Esophagus muscularis mucosa (tissue), 4 donors: ENCODE measurements at regions not wholly inside any gene's neighbourhood (a gene's known extent, or its start where the extent isn't known, plus 50 kb on each side); places are given as distances from the start of the nearest gene placed in this dataset.
"Not testable (repeated sequence)": the region's sequence is repeated elsewhere in the genome, so short reads cannot be mapped to it uniquely, and the experiment has no call there.

Experiments
- DNase-seq: peaks from one replicate; pipeline ENCODE4 v3.0.0-alpha.2; 2017; ENCODE audit errors: extremely low spot score
- H3K27ac ChIP-seq, 4 donors: fragments of 200-600 bp; sonication (generic); replicated peaks in 1 of 4; 1 replicate in 3 of 4; 2 replicates in 1 of 4; pipeline ENCODE4 v1.5.1; 2016 to 2019; ENCODE audit warnings: mild to moderate bottlenecking in 1 of 4
- H3K27me3 ChIP-seq, 4 donors: fragments of 200-600 bp; sonication (generic); one replicate each; pipeline versions ENCODE4 v1.5.1 to v1.6.0; 2016 to 2019
- H3K36me3 ChIP-seq, 4 donors: fragments of 200-600 bp; sonication (generic); one replicate each; pipeline ENCODE4 v1.5.1; 2016 to 2019
- H3K4me1 ChIP-seq, 4 donors: fragments of 200-600 bp; sonication (generic); one replicate each; pipeline ENCODE4 v1.5.1; 2016 to 2019
- H3K4me3 ChIP-seq, 4 donors: fragments of 200-600 bp; sonication (generic); 1 replicate in 2 of 4; 2 replicates in 2 of 4; pipeline ENCODE4 v1.5.1; 2016 to 2019; ENCODE audit warnings: mild to moderate bottlenecking in 4 of 4, moderate library complexity in 1 of 4
- H3K9me3 ChIP-seq, 4 donors: fragments of 200-600 bp; sonication (generic); 1 replicate in 3 of 4; 2 replicates in 1 of 4; pipeline ENCODE4 v1.5.1; 2016 to 2019
- WGBS: methylation state at CpG from one replicate; pipeline ENCODE4 v1.1.5; 2018; 5-methylcytosine and 5-hydroxymethylcytosine counted together
- intact Hi-C: fragments of 100-400 bp; cut with DNase I; formaldehyde crosslinking; loops from one replicate; pipeline ENCODE4 v1.15.1; 2023

- intact Hi-C loops, H3K4me1 ChIP-seq, H3K9me3 ChIP-seq, H3K27ac ChIP-seq, H3K36me3 ChIP-seq, DNase-seq, H3K4me3 ChIP-seq: not testable (repeated sequence)
- 85% methylated on average over 5 of the region's 9 CpGs for whole genome bisulfite sequencing
- peaks cover 0 to 15% (median 0%) of the 10 kb centered on the region in 4 donors for H3K27me3 ChIP-seq
Measured at GRCh38 chr15:44817797-44818196, 81.5 kb downstream of the TRIM69 start.

GRCh38 chr15:44819331-44819987 is 83.1 kb downstream of the TRIM69 start:
- WGBS, result 85% methylated on average over 5 of the region's 9 CpGs
- H3K36me3 ChIP-seq, H3K27ac ChIP-seq, intact Hi-C loops, H3K4me3 ChIP-seq, H3K4me1 ChIP-seq, H3K9me3 ChIP-seq, DNase-seq: not testable (repeated sequence)
- peaks cover 0 to 15% (median 0%) of the 10 kb centered on the region in 4 donors for H3K27me3 ChIP-seq

GRCh38 chr15:44820535-44820934 is 84.2 kb downstream of the TRIM69 start:
- WGBS, result 92% methylated on average over 5 of the region's 5 CpGs
- H3K4me1 ChIP-seq, H3K36me3 ChIP-seq, H3K4me3 ChIP-seq, H3K27ac ChIP-seq, DNase-seq, H3K9me3 ChIP-seq, H3K27me3 ChIP-seq, intact Hi-C loops: not testable (repeated sequence)

GRCh38 chr15:44820967-44821366 is 84.6 kb downstream of the TRIM69 start:
- H3K4me1 ChIP-seq, intact Hi-C loops, H3K27me3 ChIP-seq, H3K4me3 ChIP-seq, H3K36me3 ChIP-seq, H3K9me3 ChIP-seq, H3K27ac ChIP-seq, DNase-seq: not testable (repeated sequence)
- 58% methylated on average over 5 of the region's 5 CpGs for WGBS

GRCh38 chr15:44824277-44825145 is 88.2 kb downstream of the TRIM69 start:
- H3K36me3 ChIP-seq, H3K4me1 ChIP-seq, H3K27me3 ChIP-seq, intact Hi-C loops, H3K9me3 ChIP-seq, H3K27ac ChIP-seq, H3K4me3 ChIP-seq, DNase-seq: not testable (repeated sequence)
- WGBS, result 60% methylated on average over 1 of the region's 9 CpGs

GRCh38 chr15:44826583-44826982 is 90.3 kb downstream of the TRIM69 start:
- H3K9me3 ChIP-seq, H3K27ac ChIP-seq, H3K36me3 ChIP-seq, H3K27me3 ChIP-seq, intact Hi-C loops, H3K4me3 ChIP-seq, DNase-seq, H3K4me1 ChIP-seq: not testable (repeated sequence)
- WGBS, result no CpG with 5 or more reads among the region's 1 CpG

GRCh38 chr15:44828229-44828914 is 92.0 kb downstream of the TRIM69 start:
- H3K4me3 ChIP-seq, H3K9me3 ChIP-seq, H3K27me3 ChIP-seq, DNase-seq, H3K36me3 ChIP-seq, intact Hi-C loops, H3K27ac ChIP-seq, H3K4me1 ChIP-seq: not testable (repeated sequence)
- WGBS, result 93% methylated on average over 11 of the region's 14 CpGs

- WGBS, result 95% methylated on average over 4 of the region's 4 CpGs
- H3K9me3 ChIP-seq, H3K4me1 ChIP-seq, intact Hi-C loops, H3K27me3 ChIP-seq, H3K27ac ChIP-seq, H3K4me3 ChIP-seq, H3K36me3 ChIP-seq, DNase-seq: not testable (repeated sequence)
Measured at GRCh38 chr15:44829150-44829549, 92.8 kb downstream of the TRIM69 start.

GRCh38 chr15:44830692-44831408 is 94.5 kb downstream of the TRIM69 start:
- H3K36me3 ChIP-seq, H3K27me3 ChIP-seq, DNase-seq, intact Hi-C loops, H3K4me3 ChIP-seq, H3K9me3 ChIP-seq, H3K27ac ChIP-seq, H3K4me1 ChIP-seq: not testable (repeated sequence)
- WGBS, result 62% methylated on average over 5 of the region's 6 CpGs

GRCh38 chr15:44831409-44831741 is 95.0 kb downstream of the TRIM69 start:
- 86% methylated on average over 8 of the region's 8 CpGs for WGBS
- DNase-seq, H3K36me3 ChIP-seq, H3K27ac ChIP-seq, H3K4me1 ChIP-seq, H3K27me3 ChIP-seq, H3K4me3 ChIP-seq, intact Hi-C loops, H3K9me3 ChIP-seq: not testable (repeated sequence)

- DNase-seq, intact Hi-C loops, H3K27me3 ChIP-seq, H3K27ac ChIP-seq, H3K4me3 ChIP-seq, H3K4me1 ChIP-seq, H3K9me3 ChIP-seq, H3K36me3 ChIP-seq: not testable (repeated sequence)
- WGBS, result 80% methylated on average over 5 of the region's 5 CpGs
Measured at GRCh38 chr15:44832133-44832532, 95.8 kb downstream of the TRIM69 start.

GRCh38 chr15:44833081-44833480 is 96.8 kb downstream of the TRIM69 start:
- DNase-seq, H3K27me3 ChIP-seq, H3K4me1 ChIP-seq, intact Hi-C loops, H3K9me3 ChIP-seq, H3K4me3 ChIP-seq, H3K36me3 ChIP-seq, H3K27ac ChIP-seq: not testable (repeated sequence)
- 94% methylated on average over 5 of the region's 5 CpGs for WGBS
